Stimulated activated CD8-positive, alpha-beta memory T cell treated with anti-CD3 and anti-CD28 coated beads, Interleukin-15, amount 100 ng/mL, for 48 hours (primary cell): ENCODE measurements at regions not wholly inside any gene's neighbourhood (a gene's known extent, or its start where the extent isn't known, plus 50 kb on each side); places are given as distances from the start of the nearest gene placed in this dataset.
"Not testable (repeated sequence)": the region's sequence is repeated elsewhere in the genome, so short reads cannot be mapped to it uniquely, and the experiment has no call there.

ENCODE experiments used
- DNase-seq, 2 donors: peaks; one replicate each; pipeline ENCODE4 v3.0.0-alpha.2; 2020; ENCODE audit warnings: low read depth in 2 of 2

GRCh38 chr10:3270577-3271316 is 98.2 kb upstream of the PITRM1 start:
- no peak for DNase-seq

- DNase-seq = no peak
These were observed 95.4 kb upstream of the PITRM1 start for GRCh38 chr10:3268025-3268424.

GRCh38 chr10:3265088-3265487 is 92.5 kb upstream of the PITRM1 start:
- DNase-seq = no peak

- no peak for DNase-seq
These were observed 91.7 kb upstream of the PITRM1 start for GRCh38 chr10:3264161-3264761.

- no peak for DNase-seq
These were observed 91.2 kb upstream of the PITRM1 start for GRCh38 chr10:3263747-3264146.

- no peak for DNase-seq
These were observed 90.5 kb upstream of the PITRM1 start for GRCh38 chr10:3263082-3263481.

- DNase-seq = no peak
These were observed 89.3 kb upstream of the PITRM1 start for GRCh38 chr10:3261921-3262320.

- no peak for DNase-seq
These were observed 87.7 kb upstream of the PITRM1 start for GRCh38 chr10:3260066-3260834.

- no peak for DNase-seq
These were observed 86.9 kb upstream of the PITRM1 start for GRCh38 chr10:3259499-3259898.

GRCh38 chr10:3258394-3258793 is 85.8 kb upstream of the PITRM1 start:
- DNase-seq = no peak

GRCh38 chr10:3255616-3256015 is 83.0 kb upstream of the PITRM1 start:
- no peak for DNase-seq

GRCh38 chr10:3255075-3255474 is 82.5 kb upstream of the PITRM1 start:
- no peak for DNase-seq

GRCh38 chr10:3253974-3254373 is 81.4 kb upstream of the PITRM1 start:
- DNase-seq = not testable (repeated sequence)

- DNase-seq = no peak
These were observed 78.6 kb upstream of the PITRM1 start for GRCh38 chr10:3251172-3251571.

GRCh38 chr10:3249307-3249889 is 76.8 kb upstream of the PITRM1 start:
- DNase-seq = no peak

GRCh38 chr10:3248526-3249306 is 76.1 kb upstream of the PITRM1 start:
- no peak for DNase-seq

- DNase-seq = no peak
These were observed 72.8 kb upstream of the PITRM1 start for GRCh38 chr10:3245395-3245794.

- no peak for DNase-seq
These were observed 69.5 kb upstream of the PITRM1 start for GRCh38 chr10:3241967-3242650.

- no peak for DNase-seq
These were observed 68.8 kb upstream of the PITRM1 start for GRCh38 chr10:3241274-3241921.
